ENCODE measurements at regions not wholly inside any gene's neighbourhood (a gene's known extent, or its start where the extent isn't known, plus 50 kb on each side); places are given as distances from the start of the nearest gene placed in this dataset.
A peak's percentile ranks its signal among the peaks of the same experiment; 100 is the strongest.

GRCh38 chr2:46239175-46239846 is 57.9 kb upstream of the EPAS1 start:
- DNase-seq: no peak
- Mint-ChIP-seq H3K36me3 (ENCODE audit: low read depth) (no peaks in the 10 kb centered on the region; the same call in 1 of the 2 replicates), H3K27ac (no peak overlapping the region), H3K9me3 (no peaks in the 10 kb centered on the region), H3K4me3 (no peak overlapping the region), H3K27me3 (ENCODE audit: insufficient read depth) (peaks cover 2% of the 10 kb centered on the region), H3K4me1 (ENCODE audit: low read depth) (peaks cover 14% of the 10 kb centered on the region)
- no peak for TF ChIP-seq CTCF (IDR thresholded peaks at IDR 0.05)

- Mint-ChIP-seq H3K36me3 (ENCODE audit: low read depth) (no peaks in the 10 kb centered on the region; the same call in 1 of the 2 replicates), H3K4me3 (no peak overlapping the region), H3K27me3 (ENCODE audit: insufficient read depth) (peaks cover 2% of the 10 kb centered on the region), H3K27ac (no peak overlapping the region), H3K9me3 (no peaks in the 10 kb centered on the region), H3K4me1 (ENCODE audit: low read depth) (peaks cover 14% of the 10 kb centered on the region)
- no peak for TF ChIP-seq CTCF (IDR thresholded peaks at IDR 0.05)
- DNase-seq: no peak
These were observed 57.4 kb upstream of the EPAS1 start for GRCh38 chr2:46239847-46240181.

DNA sequence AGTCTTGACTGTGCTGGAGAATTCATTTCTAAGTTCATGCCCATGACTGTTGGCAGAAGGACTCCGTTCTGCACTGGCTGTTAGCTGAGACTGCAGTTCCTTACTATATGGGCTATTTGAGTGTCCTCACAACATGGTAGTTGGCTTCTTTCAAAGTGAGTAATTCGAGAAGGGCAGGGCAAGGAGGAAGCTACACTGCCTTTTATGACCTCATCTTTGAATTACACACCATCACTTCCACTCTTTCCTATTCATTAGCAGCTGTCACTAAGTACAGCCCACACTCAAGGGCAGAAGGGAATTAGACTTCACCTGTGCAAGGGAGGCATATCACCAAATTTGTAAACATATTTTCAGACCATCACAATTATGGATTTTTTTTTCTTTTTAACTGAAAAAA is 55.9 kb upstream of the EPAS1 start:
- H3K27me3 Mint-ChIP-seq (ENCODE audit: insufficient read depth): peaks cover 2% of the 10 kb centered on the region
- H3K27ac Mint-ChIP-seq: no peak overlapping the region
- no peak overlapping the region for H3K4me3 Mint-ChIP-seq
- TF ChIP-seq CTCF (IDR thresholded peaks at IDR 0.05): no peak
- DNase-seq: peak; percentile 10
- H3K36me3 Mint-ChIP-seq (ENCODE audit: low read depth): no peaks in the 10 kb centered on the region; the same call in 1 of the 2 replicates
- peaks cover 14% of the 10 kb centered on the region for H3K4me1 Mint-ChIP-seq (ENCODE audit: low read depth)
- H3K9me3 Mint-ChIP-seq: no peaks in the 10 kb centered on the region

DNA sequence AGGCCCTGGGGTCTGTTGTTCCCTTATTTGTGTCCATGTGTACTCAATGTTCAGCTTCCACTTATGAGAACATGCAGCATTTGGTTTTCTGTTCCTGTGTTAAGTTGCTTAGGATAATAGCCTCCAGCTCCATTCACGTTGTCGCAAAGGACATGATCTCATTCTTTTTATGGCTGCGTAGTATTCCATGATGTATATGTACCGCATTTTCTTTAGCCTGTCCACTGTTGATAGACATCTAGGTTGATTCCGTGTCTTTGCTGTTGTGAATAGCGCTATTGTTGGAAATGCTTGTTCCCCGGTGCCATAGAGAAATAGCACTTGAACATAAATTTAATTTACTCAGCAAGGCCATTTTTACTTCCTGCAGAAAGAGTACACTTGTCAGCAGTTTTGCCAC is 51.3 kb upstream of the EPAS1 start:
- H3K4me3 Mint-ChIP-seq: no peak overlapping the region
- H3K27ac Mint-ChIP-seq: no peak overlapping the region
- no peak for DNase-seq
- H3K36me3 Mint-ChIP-seq (ENCODE audit: low read depth): no peaks in the 10 kb centered on the region; the same call in 1 of the 2 replicates
- H3K4me1 Mint-ChIP-seq (ENCODE audit: low read depth): peaks cover 7% of the 10 kb centered on the region
- peaks cover 4% of the 10 kb centered on the region for H3K27me3 Mint-ChIP-seq (ENCODE audit: insufficient read depth)
- no peak for TF ChIP-seq CTCF (IDR thresholded peaks at IDR 0.05)
- H3K9me3 Mint-ChIP-seq: no peaks in the 10 kb centered on the region

GRCh38 chr2:46246790-46247189 is 50.4 kb upstream of the EPAS1 start:
- peaks cover 6% of the 10 kb centered on the region for H3K27me3 Mint-ChIP-seq (ENCODE audit: insufficient read depth)
- H3K27ac Mint-ChIP-seq: no peak overlapping the region
- DNase-seq: no peak
- no peaks in the 10 kb centered on the region for H3K9me3 Mint-ChIP-seq
- H3K4me1 Mint-ChIP-seq (ENCODE audit: low read depth): no peaks in the 10 kb centered on the region
- H3K4me3 Mint-ChIP-seq: no peak overlapping the region
- no peaks in the 10 kb centered on the region for H3K36me3 Mint-ChIP-seq (ENCODE audit: low read depth)
- TF ChIP-seq CTCF (IDR thresholded peaks at IDR 0.05): no peak
